Motor neuron (in vitro differentiated cells): ENCODE measurements at regions not wholly inside any gene's neighbourhood (a gene's known extent, or its start where the extent isn't known, plus 50 kb on each side); places are given as distances from the start of the nearest gene placed in this dataset.
"Not testable (repeated sequence)": the region's sequence is repeated elsewhere in the genome, so short reads cannot be mapped to it uniquely, and the experiment has no call there.

Experiments
- ATAC-seq, 8 experiments: fragments of 200-7000 bp; cut with Tn5 transposase; replicated peaks in 6 of 8; 2 replicates each; pipeline ENCODE4 v1.8.0; 2021; ENCODE audit warnings: mild to moderate bottlenecking in 8 of 8, moderate library complexity in 8 of 8
- H3K27ac ChIP-seq, 2 donors: fragments of 250-450 bp; sonication (Bioruptor Pico); 2 replicates each; pipeline ENCODE4 v1.9.0; 2021; ENCODE audit warnings: antibody characterized with exemption in 2 of 2, mild to moderate bottlenecking in 2 of 2, moderate library complexity in 1 of 2
- H3K4me1 ChIP-seq, 2 donors: fragments of 250-450 bp; sonication (Bioruptor Pico); replicated peaks in 1 of 2; 2 replicates each; pipeline ENCODE4 v1.6.1; 2021; ENCODE audit warnings: antibody characterized with exemption in 2 of 2, mild to moderate bottlenecking in 2 of 2, moderate library complexity in 1 of 2
- H3K4me3 ChIP-seq, 5 donors: fragments of 250-450 bp; sonication (Bioruptor Pico); 2 replicates each; pipeline ENCODE4 v1.9.0; 2021; ENCODE audit warnings: antibody characterized with exemption in 5 of 5, mild to moderate bottlenecking in 5 of 5, moderate library complexity in 4 of 5
- WGBS, 10 experiments: fragments of 450-650 bp; shearing (Covaris generic); methylation state at CpG; one replicate each; pipeline ENCODE4 v1.0.0; 2022; 5-methylcytosine and 5-hydroxymethylcytosine counted together
- in situ Hi-C, 9 experiments: fragments of 400-800 bp; cut with MboI; loops; one replicate each; pipeline ENCODE4 v1.15.0; 2021; ENCODE audit warnings: low sequenced_read_pairs in 9 of 9, low pct_unique_long_range_greater_than_20kb in 2 of 9; ENCODE audit not compliant: unreplicated experiment in 9 of 9

GRCh38 chr4:27685947-27686346, 825.3 kb downstream of the STIM2 start:
- no peak overlapping the region for H3K27ac ChIP-seq
- no peak overlapping the region for H3K4me3 ChIP-seq
- in situ Hi-C loops = no loop called here
- ATAC-seq = no peak
- H3K4me1 ChIP-seq = peaks cover 5 to 12% of the 10 kb centered on the region in 2 donors

GRCh38 chr4:27692158-27692557, 831.5 kb downstream of the STIM2 start:
- in situ Hi-C loops = no loop called here
- 0 to 83% (median 33%) methylated on average over 1 to 4 of the region's 6 CpGs; no CpG with 5 or more reads in 1 of the 10 experiments for WGBS, 10 experiments
- no peaks in the 10 kb centered on the region for H3K4me1 ChIP-seq
- peak in 3 of 8 experiments; percentile 90 to 97 (median 97) for ATAC-seq
- H3K27ac ChIP-seq = no peak overlapping the region
- H3K4me3 ChIP-seq = no peak overlapping the region

- whole genome bisulfite sequencing, 10 experiments = 0 to 93% (median 80%) methylated on average over 1 to 6 of the region's 6 CpGs; no CpG with 5 or more reads in 2 of the 10 experiments
- ATAC-seq = peak in 1 of 8 experiments; percentile 55
- Histone ChIP-seq H3K27ac (no peak overlapping the region), H3K4me1 (no peaks in the 10 kb centered on the region), H3K4me3 (no peak overlapping the region)
- in situ Hi-C loops = no loop called here
These were observed 832.4 kb downstream of the STIM2 start for GRCh38 chr4:27692868-27693634.

GRCh38 chr4:27696257-27696656, 835.6 kb downstream of the STIM2 start:
- H3K4me1 ChIP-seq, H3K27ac ChIP-seq, in situ Hi-C loops, H3K4me3 ChIP-seq: not testable (repeated sequence)
- ATAC-seq = peak in 1 of 8 experiments; percentile 43
- 0 to 100% (median 86%) methylated on average over 1 to 8 of the region's 8 CpGs for WGBS, 10 experiments

- in situ Hi-C loops = no loop called here
- Histone ChIP-seq H3K4me3 (no peak overlapping the region), H3K4me1 (no peaks in the 10 kb centered on the region), H3K27ac (no peak overlapping the region)
- 0 to 100% (median 78%) methylated on average over 1 to 3 of the region's 3 CpGs; no CpG with 5 or more reads in 1 of the 10 experiments for WGBS, 10 experiments
- ATAC-seq = no peak
These were observed 841.0 kb downstream of the STIM2 start for GRCh38 chr4:27701606-27702005.

- WGBS, 10 experiments = 0 to 90% (median 42%) methylated on average over 2 to 5 of the region's 5 CpGs; no CpG with 5 or more reads in 2 of the 10 experiments
- in situ Hi-C loops = no loop called here
- Histone ChIP-seq H3K4me3 (no peak overlapping the region), H3K27ac (no peak overlapping the region), H3K4me1 (no peaks in the 10 kb centered on the region)
- ATAC-seq = peak in 1 of 8 experiments; percentile 39
These were observed 842.2 kb downstream of the STIM2 start for GRCh38 chr4:27702730-27703431.

DNA sequence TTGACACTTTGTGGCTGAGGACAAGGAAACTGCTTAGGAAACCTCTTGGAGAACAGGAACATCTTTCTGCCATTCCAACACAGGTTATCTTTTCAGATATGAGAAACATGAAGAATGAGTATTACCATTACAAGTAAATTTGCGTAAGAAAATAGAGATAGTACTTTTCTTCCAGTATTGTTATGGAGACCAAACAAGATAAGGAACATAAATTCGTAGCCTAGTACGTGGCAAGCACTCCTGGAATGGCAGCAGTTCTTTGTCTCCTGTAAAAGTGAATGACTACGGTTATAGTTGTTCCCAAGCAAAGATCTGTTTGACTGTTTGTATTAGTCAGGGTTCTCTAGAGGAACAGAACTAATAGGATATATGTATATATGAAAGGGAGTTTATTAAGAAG, 843.1 kb downstream of the STIM2 start:
- no peak for ATAC-seq
- Histone ChIP-seq H3K27ac (no peak overlapping the region), H3K4me1 (no peaks in the 10 kb centered on the region), H3K4me3 (no peak overlapping the region)
- WGBS, 10 experiments = 0 to 100% (median 67%) methylated on average over 1 to 4 of the region's 4 CpGs; no CpG with 5 or more reads in 2 of the 10 experiments
- in situ Hi-C loops = no loop called here

GRCh38 chr4:27711041-27711440, 850.4 kb downstream of the STIM2 start:
- H3K4me1 ChIP-seq = no peaks in the 10 kb centered on the region
- no peak overlapping the region for H3K27ac ChIP-seq
- no peak for ATAC-seq
- in situ Hi-C loops = no loop called here
- WGBS, 10 experiments = 0 to 100% (median 86%) methylated on average over 1 to 3 of the region's 3 CpGs; no CpG with 5 or more reads in 1 of the 10 experiments
- H3K4me3 ChIP-seq = no peak overlapping the region

DNA sequence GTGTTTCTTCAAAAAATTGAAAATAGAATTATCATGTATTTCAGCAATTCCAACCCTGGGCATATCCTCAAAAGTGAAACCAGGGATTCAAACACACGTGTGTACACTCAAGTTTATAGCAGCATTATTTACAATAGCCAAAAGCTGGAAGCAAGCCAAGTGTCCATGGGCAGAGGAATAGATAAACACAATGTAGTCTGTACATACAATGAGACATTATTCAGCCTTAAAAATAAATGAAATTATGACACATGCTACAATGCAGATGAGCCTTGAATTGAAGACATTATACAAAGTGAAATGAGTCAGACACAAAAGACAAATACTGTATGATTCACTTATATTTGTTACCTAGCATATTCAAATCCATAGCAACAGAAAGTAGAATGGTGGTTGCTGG, 853.4 kb downstream of the STIM2 start:
- peak in 2 of 8 experiments; percentile 29 to 50 for ATAC-seq
- WGBS, 10 experiments = 0 to 83% (median 17%) methylated on average over 1 of the region's 1 CpG; no CpG with 5 or more reads in 2 of the 10 experiments
- no peak overlapping the region for H3K4me3 ChIP-seq
- in situ Hi-C loops = no loop called here
- H3K4me1 ChIP-seq = no peaks in the 10 kb centered on the region
- H3K27ac ChIP-seq = no peak overlapping the region

DNA sequence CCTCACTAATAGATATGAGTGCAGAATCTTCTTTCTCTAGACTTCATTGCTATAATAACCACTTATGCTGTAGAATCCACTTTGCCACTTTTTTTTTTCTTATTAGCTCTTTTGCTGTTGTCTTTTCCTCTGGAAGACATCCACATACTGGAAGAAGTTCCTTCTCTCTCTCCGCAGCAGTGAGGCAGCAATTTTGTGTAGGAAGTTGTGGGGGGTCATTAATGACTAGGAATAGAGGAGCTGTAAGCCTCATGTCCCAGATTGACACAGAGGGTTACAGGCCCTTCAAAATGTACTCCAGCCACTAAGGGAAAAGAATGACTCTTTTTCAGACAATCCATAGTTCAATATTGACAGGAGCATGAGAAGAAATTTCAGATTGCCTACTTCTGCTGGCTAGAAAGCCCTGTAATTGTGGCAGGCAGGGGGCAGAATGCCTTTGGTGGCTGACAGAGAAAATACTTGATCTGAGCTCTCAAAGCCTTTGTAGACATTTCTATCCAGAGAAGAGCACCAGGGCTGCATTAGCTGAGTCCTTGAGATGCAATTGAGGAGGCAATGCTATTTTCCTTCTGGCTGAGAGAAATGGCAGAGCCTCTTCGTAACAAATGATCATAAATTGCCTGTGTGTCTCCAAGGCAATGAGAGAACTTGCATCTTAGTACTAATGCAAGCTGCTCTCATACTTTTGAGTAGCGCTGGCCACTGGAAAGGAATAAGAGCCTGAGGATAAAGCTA, 856.2 kb downstream of the STIM2 start:
- WGBS, 10 experiments = 0 to 93% (median 50%) methylated on average over 2 to 3 of the region's 3 CpGs; no CpG with 5 or more reads in 2 of the 10 experiments

GRCh38 chr4:27717431-27717755, 856.8 kb downstream of the STIM2 start:
- Histone ChIP-seq H3K27ac (no peak overlapping the region), H3K4me3 (no peak overlapping the region), H3K4me1 (no peaks in the 10 kb centered on the region)
- ATAC-seq = no peak
- in situ Hi-C loops = no loop called here
- WGBS, 10 experiments = 0 to 100% (median 73%) methylated on average over 1 to 4 of the region's 4 CpGs

More for the DNA sequence above, 856.2 kb downstream of the STIM2 start:
- ATAC-seq = peak in 1 of 8 experiments; percentile 19
- no peak overlapping the region for H3K27ac ChIP-seq
- no peaks in the 10 kb centered on the region for H3K4me1 ChIP-seq
- H3K4me3 ChIP-seq = no peak overlapping the region
- in situ Hi-C loops = no loop called here

DNA sequence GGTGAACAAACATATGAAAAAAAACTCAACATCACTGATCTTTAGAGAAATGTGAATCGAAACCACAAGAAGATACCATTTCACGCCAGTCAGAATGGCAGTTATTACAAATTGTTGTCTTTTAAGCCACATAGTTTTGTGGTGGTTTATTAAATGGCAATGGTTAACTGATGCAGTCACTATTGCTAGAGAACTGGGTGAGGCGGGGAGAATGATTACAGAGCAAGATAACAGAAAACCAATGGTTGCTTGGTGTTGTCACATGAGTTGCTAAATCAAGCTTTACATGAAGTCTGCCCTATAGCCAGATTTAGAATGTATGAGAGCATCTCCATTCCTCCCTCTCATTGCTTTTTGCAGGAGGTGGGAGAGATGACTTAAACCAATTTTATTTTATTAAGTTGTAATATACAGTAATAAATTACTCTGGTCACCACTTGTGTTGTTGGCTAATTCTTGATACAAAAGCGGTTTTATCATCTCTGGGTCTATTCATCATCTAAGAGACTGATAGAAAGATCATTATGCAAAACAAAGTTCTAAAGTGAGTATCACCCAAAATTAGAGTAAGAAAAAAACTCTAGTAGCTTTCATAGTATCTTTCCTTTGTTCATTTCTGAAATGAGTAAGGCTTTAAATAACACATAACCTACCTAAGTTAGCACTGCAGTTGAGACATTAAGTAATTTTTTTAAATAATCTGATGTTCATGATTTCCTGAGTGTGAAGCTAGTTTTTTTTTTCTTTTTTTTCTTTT, 859.5 kb downstream of the STIM2 start:
- H3K4me3 ChIP-seq = no peak overlapping the region
- in situ Hi-C loops = no loop called here
- 17 to 100% (median 94%) methylated on average over 1 to 4 of the region's 4 CpGs for WGBS, 10 experiments
- H3K27ac ChIP-seq = no peak overlapping the region
- H3K4me1 ChIP-seq = no peaks in the 10 kb centered on the region
- no peak for ATAC-seq
